ENCODE measurements at regions not wholly inside any gene's neighbourhood (a gene's known extent, or its start where the extent isn't known, plus 50 kb on each side); places are given as distances from the start of the nearest gene placed in this dataset.

DNA sequence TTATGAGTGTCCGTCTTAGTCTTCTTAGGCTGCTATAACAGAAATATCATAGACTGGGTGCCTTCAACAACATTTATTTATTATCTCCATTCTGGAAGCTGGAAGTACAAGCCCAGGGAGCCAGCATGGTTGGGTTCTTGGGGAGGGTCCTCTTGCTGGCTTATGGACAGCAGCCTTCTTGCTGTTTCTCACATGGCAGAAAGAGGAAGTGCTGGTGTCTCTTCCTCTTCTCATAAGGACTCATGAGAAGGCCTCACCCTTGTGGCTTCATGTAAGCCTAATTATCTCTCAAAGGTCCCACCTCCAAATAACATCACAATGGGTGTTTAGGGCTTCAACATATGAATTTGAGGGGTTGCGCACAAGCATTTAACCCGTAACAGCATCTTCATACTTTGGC is 207.0 kb upstream of the COX10 start:
- Histone ChIP-seq H3K27ac (ENCODE audit: low read depth, low read length) (no peak overlapping the region), H2AFZ (ENCODE audit: low read length, unreplicated experiment) (no peak overlapping the region), H3K79me2 (ENCODE audit: control insufficient read depth, insufficient read depth, low read length, unreplicated experiment) (no peaks in the 10 kb centered on the region), H3K36me3 (ENCODE audit: insufficient read depth, low read length) (no peaks in the 10 kb centered on the region), H3K4me3 (ENCODE audit: low read depth, low read length) (no peak overlapping the region), H3K27me3 (ENCODE audit: insufficient read depth, low read length) (no peaks in the 10 kb centered on the region), H3K4me1 (ENCODE audit: control insufficient read depth, insufficient read depth, low read length, unreplicated experiment) (peaks cover 7% of the 10 kb centered on the region)

DNA sequence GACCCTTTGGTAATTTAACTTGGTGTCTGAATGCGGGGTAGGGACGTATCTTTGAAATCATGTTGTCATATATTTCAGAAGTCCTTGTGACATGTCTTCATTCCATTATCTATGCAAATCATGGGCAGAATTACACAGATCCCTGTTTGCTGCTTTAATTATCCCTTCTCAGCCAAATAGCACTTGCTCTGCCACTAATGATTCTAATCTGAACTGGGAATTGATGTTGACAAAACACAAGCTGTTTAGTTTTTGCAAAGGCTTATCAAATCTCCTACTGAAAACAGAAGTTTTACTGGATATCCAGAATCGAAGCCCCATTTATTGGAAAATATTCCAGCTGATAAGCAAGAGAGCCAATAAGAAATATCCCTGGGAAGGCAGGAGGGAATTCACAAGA is 205.9 kb upstream of the COX10 start:
- Histone ChIP-seq H2AFZ (ENCODE audit: low read length, unreplicated experiment) (no peak overlapping the region), H3K79me2 (ENCODE audit: control insufficient read depth, insufficient read depth, low read length, unreplicated experiment) (no peaks in the 10 kb centered on the region), H3K27ac (ENCODE audit: low read depth, low read length) (no peak overlapping the region), H3K36me3 (ENCODE audit: insufficient read depth, low read length) (no peaks in the 10 kb centered on the region), H3K4me1 (ENCODE audit: control insufficient read depth, insufficient read depth, low read length, unreplicated experiment) (peaks cover 7% of the 10 kb centered on the region), H3K27me3 (ENCODE audit: insufficient read depth, low read length) (no peaks in the 10 kb centered on the region), H3K4me3 (ENCODE audit: low read depth, low read length) (no peak overlapping the region)

GRCh38 chr17:13864521-13864920 is 204.8 kb upstream of the COX10 start:
- peaks cover 7% of the 10 kb centered on the region for H3K4me1 ChIP-seq (ENCODE audit: control insufficient read depth, insufficient read depth, low read length, unreplicated experiment)
- H3K27me3 ChIP-seq (ENCODE audit: insufficient read depth, low read length), result no peaks in the 10 kb centered on the region
- H3K36me3 ChIP-seq (ENCODE audit: insufficient read depth, low read length), result no peaks in the 10 kb centered on the region
- no peaks in the 10 kb centered on the region for H3K79me2 ChIP-seq (ENCODE audit: control insufficient read depth, insufficient read depth, low read length, unreplicated experiment)
- no peak overlapping the region for H2AFZ ChIP-seq (ENCODE audit: low read length, unreplicated experiment)
- no peak overlapping the region for H3K4me3 ChIP-seq (ENCODE audit: low read depth, low read length)
- H3K27ac ChIP-seq (ENCODE audit: low read depth, low read length), result no peak overlapping the region

DNA sequence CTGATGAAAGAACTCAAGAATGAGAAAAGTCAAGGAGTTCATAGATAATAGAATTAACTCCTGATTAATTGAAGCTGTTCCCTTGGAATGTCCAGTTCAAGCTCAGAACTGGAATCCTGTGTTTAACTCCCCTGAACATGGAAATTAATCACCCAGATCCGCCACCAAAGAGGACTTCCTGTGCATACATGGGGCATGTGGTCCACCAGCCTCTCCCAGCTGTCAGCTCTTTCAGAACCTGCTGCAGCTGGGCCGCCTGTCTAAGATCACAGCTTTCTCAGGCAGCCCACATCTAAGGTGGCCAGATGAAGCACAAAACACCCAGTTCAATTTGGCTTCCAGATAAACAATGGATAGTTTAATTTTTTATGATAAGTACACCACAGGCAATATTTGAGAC is 203.7 kb upstream of the COX10 start:
- Histone ChIP-seq H3K4me3 (ENCODE audit: low read depth, low read length) (no peak overlapping the region), H3K27me3 (ENCODE audit: insufficient read depth, low read length) (no peaks in the 10 kb centered on the region), H3K79me2 (ENCODE audit: control insufficient read depth, insufficient read depth, low read length, unreplicated experiment) (no peaks in the 10 kb centered on the region), H2AFZ (ENCODE audit: low read length, unreplicated experiment) (no peak overlapping the region), H3K4me1 (ENCODE audit: control insufficient read depth, insufficient read depth, low read length, unreplicated experiment) (peaks cover 7% of the 10 kb centered on the region), H3K27ac (ENCODE audit: low read depth, low read length) (no peak overlapping the region), H3K36me3 (ENCODE audit: insufficient read depth, low read length) (no peaks in the 10 kb centered on the region)

- Histone ChIP-seq H3K4me3 (ENCODE audit: low read depth, low read length) (no peak overlapping the region), H3K4me1 (ENCODE audit: control insufficient read depth, insufficient read depth, low read length, unreplicated experiment) (peaks cover 3% of the 10 kb centered on the region), H2AFZ (ENCODE audit: low read length, unreplicated experiment) (no peak overlapping the region), H3K27ac (ENCODE audit: low read depth, low read length) (no peak overlapping the region), H3K79me2 (ENCODE audit: control insufficient read depth, insufficient read depth, low read length, unreplicated experiment) (no peaks in the 10 kb centered on the region), H3K27me3 (ENCODE audit: insufficient read depth, low read length) (no peaks in the 10 kb centered on the region), H3K36me3 (ENCODE audit: insufficient read depth, low read length) (no peaks in the 10 kb centered on the region)
Observed at GRCh38 chr17:13869331-13869940, 199.9 kb upstream of the COX10 start.

DNA sequence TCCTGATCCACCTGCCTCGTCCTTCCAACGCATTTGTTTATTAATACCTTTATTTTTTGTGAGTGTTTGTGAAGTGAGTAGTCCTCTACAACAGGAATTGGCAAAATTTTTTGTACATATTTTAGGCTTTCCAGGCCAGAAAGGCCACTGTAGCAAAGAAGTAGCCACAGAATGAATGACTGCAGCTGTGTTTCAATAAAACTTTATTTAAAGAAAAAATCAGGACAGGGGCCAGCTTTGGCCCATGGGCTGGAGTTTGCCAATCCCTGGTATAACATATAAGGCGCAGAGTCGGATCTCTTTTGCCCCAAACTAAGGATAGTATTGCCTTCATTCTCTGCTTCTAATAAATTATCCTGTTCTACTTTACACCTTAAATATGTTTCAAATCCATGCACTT is 198.0 kb upstream of the COX10 start:
- H3K36me3 ChIP-seq (ENCODE audit: insufficient read depth, low read length), result no peaks in the 10 kb centered on the region
- H3K4me1 ChIP-seq (ENCODE audit: control insufficient read depth, insufficient read depth, low read length, unreplicated experiment), result no peaks in the 10 kb centered on the region
- no peaks in the 10 kb centered on the region for H3K27me3 ChIP-seq (ENCODE audit: insufficient read depth, low read length)
- no peaks in the 10 kb centered on the region for H3K79me2 ChIP-seq (ENCODE audit: control insufficient read depth, insufficient read depth, low read length, unreplicated experiment)
- no peak overlapping the region for H3K27ac ChIP-seq (ENCODE audit: low read depth, low read length)
- H3K4me3 ChIP-seq (ENCODE audit: low read depth, low read length), result no peak overlapping the region
- H2AFZ ChIP-seq (ENCODE audit: low read length, unreplicated experiment), result no peak overlapping the region

GRCh38 chr17:13874134-13874533 is 195.2 kb upstream of the COX10 start:
- Histone ChIP-seq H3K79me2 (ENCODE audit: control insufficient read depth, insufficient read depth, low read length, unreplicated experiment) (no peaks in the 10 kb centered on the region), H3K27me3 (ENCODE audit: insufficient read depth, low read length) (no peaks in the 10 kb centered on the region), H2AFZ (ENCODE audit: low read length, unreplicated experiment) (no peak overlapping the region), H3K27ac (ENCODE audit: low read depth, low read length) (no peak overlapping the region), H3K4me1 (ENCODE audit: control insufficient read depth, insufficient read depth, low read length, unreplicated experiment) (no peaks in the 10 kb centered on the region), H3K4me3 (ENCODE audit: low read depth, low read length) (no peak overlapping the region), H3K36me3 (ENCODE audit: insufficient read depth, low read length) (no peaks in the 10 kb centered on the region)

GRCh38 chr17:13874817-13875216 is 194.5 kb upstream of the COX10 start:
- Histone ChIP-seq H3K36me3 (ENCODE audit: insufficient read depth, low read length) (no peaks in the 10 kb centered on the region), H3K4me3 (ENCODE audit: low read depth, low read length) (no peak overlapping the region), H2AFZ (ENCODE audit: low read length, unreplicated experiment) (no peak overlapping the region), H3K27me3 (ENCODE audit: insufficient read depth, low read length) (no peaks in the 10 kb centered on the region), H3K4me1 (ENCODE audit: control insufficient read depth, insufficient read depth, low read length, unreplicated experiment) (no peaks in the 10 kb centered on the region), H3K27ac (ENCODE audit: low read depth, low read length) (no peak overlapping the region), H3K79me2 (ENCODE audit: control insufficient read depth, insufficient read depth, low read length, unreplicated experiment) (no peaks in the 10 kb centered on the region)

DNA sequence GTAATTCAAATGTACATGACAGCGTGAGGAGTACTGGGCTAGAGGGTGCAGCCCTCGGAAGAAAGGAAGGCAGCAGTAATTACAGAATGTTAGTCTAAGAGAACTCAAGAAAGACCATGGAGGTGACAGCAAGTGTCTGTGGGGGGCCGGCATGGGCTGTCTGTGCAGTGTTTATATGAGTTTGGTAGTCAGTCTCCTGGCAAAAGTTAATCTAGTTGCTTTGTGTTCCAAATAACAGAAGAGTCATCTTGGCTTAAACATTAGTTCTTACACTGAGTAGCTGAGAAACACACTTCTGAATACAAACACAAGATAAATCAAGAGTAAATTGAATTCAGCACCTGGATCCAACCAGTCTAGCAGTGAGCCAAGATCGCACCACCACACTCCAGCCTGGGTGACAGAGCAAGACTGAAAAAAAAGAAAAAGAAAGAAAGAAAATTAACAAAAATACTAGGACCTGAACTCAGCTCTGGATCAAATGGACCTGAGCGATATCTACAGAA is 189.3 kb upstream of the COX10 start:
- H3K4me1 ChIP-seq (ENCODE audit: control insufficient read depth, insufficient read depth, low read length, unreplicated experiment), result no peaks in the 10 kb centered on the region
- no peak overlapping the region for H3K4me3 ChIP-seq (ENCODE audit: low read depth, low read length)
- H2AFZ ChIP-seq (ENCODE audit: low read length, unreplicated experiment), result no peak overlapping the region
- no peaks in the 10 kb centered on the region for H3K27me3 ChIP-seq (ENCODE audit: insufficient read depth, low read length)
- no peaks in the 10 kb centered on the region for H3K79me2 ChIP-seq (ENCODE audit: control insufficient read depth, insufficient read depth, low read length, unreplicated experiment)
- no peak overlapping the region for H3K27ac ChIP-seq (ENCODE audit: low read depth, low read length)
- H3K36me3 ChIP-seq (ENCODE audit: insufficient read depth, low read length), result no peaks in the 10 kb centered on the region

- Histone ChIP-seq H3K27me3 (ENCODE audit: insufficient read depth, low read length) (no peaks in the 10 kb centered on the region), H3K79me2 (ENCODE audit: control insufficient read depth, insufficient read depth, low read length, unreplicated experiment) (no peaks in the 10 kb centered on the region), H3K36me3 (ENCODE audit: insufficient read depth, low read length) (no peaks in the 10 kb centered on the region), H3K27ac (ENCODE audit: low read depth, low read length) (no peak overlapping the region), H2AFZ (ENCODE audit: low read length, unreplicated experiment) (no peak overlapping the region), H3K4me1 (ENCODE audit: control insufficient read depth, insufficient read depth, low read length, unreplicated experiment) (no peaks in the 10 kb centered on the region), H3K4me3 (ENCODE audit: low read depth, low read length) (no peak overlapping the region)
Observed at GRCh38 chr17:13883659-13884058, 185.6 kb upstream of the COX10 start.

DNA sequence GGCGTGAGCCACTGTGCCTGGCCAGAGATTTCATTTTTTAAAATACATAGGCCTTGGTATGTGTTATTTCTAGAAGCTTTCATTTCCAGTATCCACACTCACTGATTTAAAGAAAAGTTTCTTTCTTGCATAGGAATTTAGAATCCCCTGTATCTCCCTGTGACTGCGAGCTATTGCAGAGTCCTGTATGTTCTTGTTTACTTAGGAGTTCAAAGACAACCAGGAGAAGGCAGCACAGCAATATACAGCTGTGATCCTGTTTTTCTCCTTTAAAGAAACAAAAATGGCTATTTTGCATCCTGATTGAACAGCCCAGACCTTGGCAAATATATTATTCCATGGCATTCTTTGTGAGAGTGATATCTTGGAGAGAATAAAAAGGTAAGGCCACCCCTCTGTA is 185.0 kb upstream of the COX10 start:
- Histone ChIP-seq H3K27ac (ENCODE audit: low read depth, low read length) (no peak overlapping the region), H3K4me3 (ENCODE audit: low read depth, low read length) (no peak overlapping the region), H3K4me1 (ENCODE audit: control insufficient read depth, insufficient read depth, low read length, unreplicated experiment) (no peaks in the 10 kb centered on the region), H2AFZ (ENCODE audit: low read length, unreplicated experiment) (no peak overlapping the region), H3K36me3 (ENCODE audit: insufficient read depth, low read length) (no peaks in the 10 kb centered on the region), H3K79me2 (ENCODE audit: control insufficient read depth, insufficient read depth, low read length, unreplicated experiment) (no peaks in the 10 kb centered on the region), H3K27me3 (ENCODE audit: insufficient read depth, low read length) (no peaks in the 10 kb centered on the region)

Data from ACC112 (cell line).